A673 (cell line): ENCODE measurements at regions not wholly inside any gene's neighbourhood (a gene's known extent, or its start where the extent isn't known, plus 50 kb on each side); places are given as distances from the start of the nearest gene placed in this dataset.
A peak's percentile ranks its signal among the peaks of the same experiment; 100 is the strongest.

Experiments used
- BruUV-seq: library from RNA; stranded (reverse); fragments of 400-500 nt; replicated peaks from 2 replicates; lab custom pipeline; 2021; lab: Mats Ljungman, UMichigan
- CTCF ChIA-PET: fragments of 300-600 bp; sonication (Branson Sonifier 250); formaldehyde crosslinking; loops from one replicate; lab custom pipeline; 2022; ENCODE audit warnings: antibody characterized with exemption; lab: Charles Lee
- POLR2A ChIA-PET: fragments of 300-600 bp; sonication (Branson Sonifier 250); formaldehyde crosslinking; loops from one replicate; lab custom pipeline; 2022; ENCODE audit warnings: antibody characterized with exemption; ENCODE audit not compliant: low non-redundant PET; lab: Charles Lee
- DNase-seq: peaks from one replicate; pipeline ENCODE4 v3.0.0-alpha.2; 2015; ENCODE audit warnings: low spot score
- H3K27ac ChIP-seq: fragments of 200-600 bp; sonication (generic); 2 replicates; pipeline ENCODE4 v1.5.1; 2016; ENCODE audit warnings: mixed run types, low read depth, mild to moderate bottlenecking, mixed read lengths, antibody characterized with exemption, low read length; ENCODE audit not compliant: poor library complexity, severe bottlenecking
- H3K27me3 ChIP-seq: fragments of 200-600 bp; sonication (generic); replicated peaks from 2 replicates; pipeline ENCODE4 v1.6.1; 2017; ENCODE audit warnings: mixed run types, low read depth, mild to moderate bottlenecking, mixed read lengths, antibody characterized with exemption, low read length; ENCODE audit not compliant: insufficient read depth, poor library complexity
- H3K36me3 ChIP-seq: fragments of 200-600 bp; sonication (generic); 2 replicates; pipeline ENCODE4 v1.6.1; 2016; ENCODE audit warnings: mixed run types, mild to moderate bottlenecking, mixed read lengths, antibody characterized with exemption, low read length; ENCODE audit not compliant: insufficient read depth, poor library complexity, severe bottlenecking
- H3K4me1 ChIP-seq: fragments of 200-600 bp; sonication (generic); 2 replicates; pipeline ENCODE4 v1.6.1; 2017; ENCODE audit warnings: mixed run types, mild to moderate bottlenecking, mixed read lengths, antibody characterized with exemption, low read length; ENCODE audit not compliant: insufficient read depth, poor library complexity, severe bottlenecking
- H3K4me3 ChIP-seq: fragments of 200-600 bp; sonication (generic); 2 replicates; pipeline ENCODE4 v1.5.1; 2016; ENCODE audit warnings: low read depth, mixed run types, mild to moderate bottlenecking, mixed read lengths, low read length; ENCODE audit not compliant: poor library complexity, severe bottlenecking
- H3K9me3 ChIP-seq: fragments of 200-600 bp; sonication (generic); 2 replicates; pipeline ENCODE4 v1.6.1; 2016; ENCODE audit warnings: mixed run types, low read depth, mild to moderate bottlenecking, mixed read lengths, antibody characterized with exemption, low read length; ENCODE audit not compliant: poor library complexity, severe bottlenecking
- CTCF ChIP-seq: fragments of 300-800, 200-600 bp; sonication (generic); conservative IDR thresholded peaks from 2 replicates; pipeline ENCODE4 v1.5.1; 2017; ENCODE audit warnings: low read depth, mild to moderate bottlenecking, antibody characterized with exemption, low read length, moderate library complexity, mixed read lengths
- EZH2 ChIP-seq: fragments of 200-600 bp; sonication (generic); IDR thresholded peaks from 2 replicates; pipeline ENCODE4 v1.6.1; 2017; ENCODE audit warnings: borderline replicate concordance, low read depth, mild to moderate bottlenecking, mixed read lengths, antibody characterized with exemption, low read length; ENCODE audit not compliant: poor library complexity, severe bottlenecking
- intact Hi-C: fragments of 100-400 bp; cut with micrococcal nuclease; formaldehyde crosslinking; loops from one replicate; pipeline ENCODE4 v1.10.0; 2022; ENCODE audit not compliant: unreplicated experiment

DNA sequence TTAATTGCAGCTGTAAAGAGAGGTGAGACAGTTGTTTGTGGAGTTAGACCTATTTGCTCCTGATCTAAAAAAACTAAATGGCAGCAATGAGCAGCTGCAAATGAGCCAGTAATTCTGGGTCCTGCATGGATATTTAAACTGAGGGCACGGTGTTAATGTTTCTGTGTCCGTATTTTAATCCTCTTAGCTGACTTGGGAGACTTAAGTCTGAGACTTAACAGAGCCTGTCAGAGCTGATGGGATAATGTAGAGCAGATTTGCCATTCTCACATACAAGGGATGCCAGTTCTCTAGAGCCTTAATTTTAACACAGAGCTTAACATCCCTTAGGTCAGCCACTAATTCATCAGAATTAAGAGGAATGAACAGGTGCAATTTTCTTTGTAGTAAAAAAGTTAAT lies 178.6 kb upstream of the PDE3A start:
- POLR2A ChIA-PET = no interaction called here
- intact Hi-C loops = no loop called here

GRCh38 chr12:20194171-20194570 lies 174.2 kb upstream of the PDE3A start:
- ChIA-PET CTCF (no interaction called here), POLR2A (no interaction called here)
- DNase-seq = peak; percentile 34
- no peak overlapping the region for H3K27ac ChIP-seq
- peaks cover 6% of the 10 kb centered on the region for H3K4me1 ChIP-seq
- intact Hi-C loops = no loop called here
- TF ChIP-seq CTCF = peak; percentile 47
- no peak for TF ChIP-seq EZH2
- BruUV-seq = no TSS peak
- no peaks in the 10 kb centered on the region for H3K36me3 ChIP-seq
- no peaks in the 10 kb centered on the region for H3K27me3 ChIP-seq
- no peaks in the 10 kb centered on the region for H3K9me3 ChIP-seq
- no peak overlapping the region for H3K4me3 ChIP-seq

More for the DNA sequence above, 178.6 kb upstream of the PDE3A start:
- peak; percentile 31 for DNase-seq
- no peaks in the 10 kb centered on the region for H3K27me3 ChIP-seq
- no peak overlapping the region for H3K27ac ChIP-seq
- no TSS peak for BruUV-seq
- no peaks in the 10 kb centered on the region for H3K36me3 ChIP-seq
- CTCF ChIA-PET = no interaction called here
- H3K4me1 ChIP-seq = peaks cover 11% of the 10 kb centered on the region
- H3K4me3 ChIP-seq = no peak overlapping the region
- no peaks in the 10 kb centered on the region for H3K9me3 ChIP-seq
- TF ChIP-seq EZH2 = no peak
- TF ChIP-seq CTCF = no peak

DNA sequence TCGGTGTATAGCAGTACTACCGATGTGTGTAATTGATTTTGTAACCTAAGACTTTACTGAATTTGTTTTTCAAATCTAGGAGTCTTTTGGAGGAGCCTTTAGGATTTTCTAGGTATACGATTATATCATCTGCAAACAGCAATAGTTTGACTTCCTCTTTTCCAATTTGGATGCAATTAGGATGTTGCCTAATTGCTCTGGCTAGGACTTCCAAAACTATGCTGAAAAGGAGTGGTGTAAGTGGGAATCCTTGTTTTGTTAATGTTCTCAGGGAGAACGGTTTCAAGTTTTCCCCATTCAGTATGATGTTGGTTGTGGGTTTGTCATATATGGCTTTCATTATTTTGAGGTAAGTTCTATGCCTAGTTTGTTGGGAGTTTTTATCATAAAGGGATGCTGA lies 171.6 kb upstream of the PDE3A start:
- ChIA-PET POLR2A (no interaction called here), CTCF (no interaction called here)
- intact Hi-C loops = no loop called here
- no peak for DNase-seq
- TF ChIP-seq EZH2 (no peak), CTCF (no peak)
- Histone ChIP-seq H3K27ac (no peak overlapping the region), H3K27me3 (no peaks in the 10 kb centered on the region), H3K9me3 (no peaks in the 10 kb centered on the region), H3K36me3 (no peaks in the 10 kb centered on the region), H3K4me3 (no peak overlapping the region), H3K4me1 (no peaks in the 10 kb centered on the region)
- BruUV-seq = no TSS peak
